NCI-H2171 treated with DMSO at 0.1 percent for 48 hours (cell line): ENCODE measurements at regions not wholly inside any gene's neighbourhood (a gene's known extent, or its start where the extent isn't known, plus 50 kb on each side); places are given as distances from the start of the nearest gene placed in this dataset.
"Not testable (repeated sequence)": the region's sequence is repeated elsewhere in the genome, so short reads cannot be mapped to it uniquely, and the experiment has no call there.

Source experiments
- DNase-seq: peaks from one replicate; lab custom pipeline; 2025; lab: John Stamatoyannopoulos, UW

DNA sequence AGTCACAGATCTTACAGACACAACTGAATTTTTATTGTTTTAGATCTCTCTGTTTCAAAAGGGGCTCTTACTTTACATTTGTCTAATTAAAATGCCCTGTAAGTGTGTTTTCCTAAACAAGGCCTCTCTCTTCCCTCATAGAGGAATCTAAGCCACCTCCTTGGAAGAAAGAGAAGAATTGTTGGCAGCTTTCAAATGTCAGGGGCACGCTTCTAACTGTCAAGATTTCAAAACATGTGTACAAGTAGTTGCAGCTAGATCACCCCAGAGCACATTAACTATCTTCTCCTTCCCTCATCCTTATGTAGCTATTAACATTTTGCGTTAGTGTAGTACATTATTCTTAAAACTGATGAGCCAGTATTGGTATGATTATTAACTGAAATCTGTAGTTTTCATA lies 266.5 kb upstream of the BOD1L1 start:
- DNase-seq = no peak

DNA sequence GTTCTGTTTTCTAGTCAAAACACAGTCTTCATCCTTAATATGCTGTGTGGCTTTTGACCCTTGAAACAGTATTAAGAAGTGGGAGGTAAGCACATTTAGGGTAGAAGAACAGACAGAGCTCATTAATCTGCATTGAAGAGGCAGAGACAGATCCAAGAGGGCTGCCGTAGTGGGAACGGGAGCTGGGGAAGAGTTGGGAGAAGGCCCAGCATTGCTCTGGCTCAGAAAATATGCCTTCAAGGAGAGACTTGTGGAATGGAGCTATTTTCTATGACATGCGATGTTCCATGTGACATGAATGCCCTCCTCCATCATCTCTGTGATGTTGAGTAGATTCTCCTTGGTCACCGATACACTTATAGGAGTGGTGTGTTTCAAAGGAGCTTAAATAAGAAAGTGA lies 273.3 kb upstream of the BOD1L1 start:
- no peak for DNase-seq

DNA sequence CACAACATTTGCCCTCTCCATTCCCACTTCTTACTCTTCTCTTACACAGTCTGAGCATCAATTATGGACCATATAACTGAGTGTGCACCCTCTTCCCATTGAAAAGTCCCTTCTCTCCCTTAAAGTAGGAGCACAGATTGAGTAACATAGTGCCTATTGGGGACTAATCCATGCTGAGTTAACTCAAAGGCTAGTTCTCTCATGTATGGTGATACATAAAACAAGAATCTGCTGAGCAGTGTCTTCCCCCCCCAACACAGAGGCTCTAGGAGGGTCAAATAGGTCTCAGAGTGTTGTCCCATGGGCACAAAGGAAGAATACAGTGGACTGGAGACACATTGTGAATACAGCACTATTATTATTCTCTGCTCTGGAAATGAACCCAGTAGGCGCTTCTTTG lies 274.6 kb upstream of the BOD1L1 start:
- DNase-seq = no peak

GRCh38 chr4:13903061-13903460 lies 275.5 kb upstream of the BOD1L1 start:
- no peak for DNase-seq

DNA sequence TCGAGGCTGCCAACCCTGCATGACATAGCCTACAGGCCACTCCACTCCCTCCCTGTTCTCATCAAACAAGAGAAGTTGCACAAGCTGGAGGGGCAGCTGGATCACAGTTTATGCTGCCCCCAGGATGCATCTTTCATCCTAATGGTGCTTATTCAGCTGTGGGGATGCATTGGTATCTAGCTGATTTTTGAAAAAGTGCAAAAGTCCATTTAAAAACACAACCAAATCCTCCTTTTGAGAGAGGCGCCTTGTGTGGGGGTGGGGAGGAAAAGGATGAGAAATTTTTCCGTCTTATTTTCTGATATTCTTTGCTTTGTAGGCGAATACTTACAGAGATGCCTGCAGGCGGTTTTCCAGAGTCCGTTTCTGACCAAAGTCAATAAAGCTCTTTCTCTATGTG lies 276.4 kb upstream of the BOD1L1 start:
- DNase-seq = no peak

DNA sequence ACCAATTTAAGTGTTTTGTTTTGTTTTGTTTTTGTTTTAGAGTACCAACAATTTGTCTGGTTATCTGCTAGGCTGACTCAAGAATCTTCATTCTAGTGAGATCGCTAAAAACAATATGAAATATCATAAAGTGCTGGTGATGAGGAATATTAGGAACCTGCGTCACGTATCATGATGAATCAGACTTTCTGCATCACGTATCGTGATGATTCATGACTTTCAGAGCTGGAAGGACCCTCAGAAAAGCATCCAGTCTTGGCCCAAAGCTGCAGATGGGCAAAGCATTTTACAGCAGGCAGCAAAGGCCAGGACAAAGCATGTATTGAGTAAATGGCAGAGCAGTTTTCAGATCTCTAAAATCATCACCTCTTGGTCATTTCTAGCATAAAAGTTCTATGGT lies 278.0 kb upstream of the BOD1L1 start:
- no peak for DNase-seq

DNA sequence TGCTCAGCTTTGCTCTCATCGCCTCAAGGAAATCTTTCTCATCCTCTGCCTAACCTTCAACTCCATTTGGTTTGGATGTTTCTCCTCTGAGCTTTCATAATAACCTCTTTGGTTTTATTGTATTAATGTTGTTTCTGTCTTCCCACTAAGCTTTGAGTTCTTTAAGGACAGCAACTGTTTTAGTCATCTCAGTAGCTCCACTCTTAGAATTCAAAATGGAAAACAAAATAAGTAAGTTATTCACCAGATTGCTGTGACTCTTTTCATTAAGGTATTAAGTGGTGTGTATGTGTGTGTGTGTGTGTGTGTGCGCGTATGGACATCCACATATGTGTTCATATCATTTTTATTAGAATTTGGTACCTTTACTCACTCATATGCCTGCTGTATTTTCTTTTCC lies 279.2 kb upstream of the BOD1L1 start:
- DNase-seq = no peak

DNA sequence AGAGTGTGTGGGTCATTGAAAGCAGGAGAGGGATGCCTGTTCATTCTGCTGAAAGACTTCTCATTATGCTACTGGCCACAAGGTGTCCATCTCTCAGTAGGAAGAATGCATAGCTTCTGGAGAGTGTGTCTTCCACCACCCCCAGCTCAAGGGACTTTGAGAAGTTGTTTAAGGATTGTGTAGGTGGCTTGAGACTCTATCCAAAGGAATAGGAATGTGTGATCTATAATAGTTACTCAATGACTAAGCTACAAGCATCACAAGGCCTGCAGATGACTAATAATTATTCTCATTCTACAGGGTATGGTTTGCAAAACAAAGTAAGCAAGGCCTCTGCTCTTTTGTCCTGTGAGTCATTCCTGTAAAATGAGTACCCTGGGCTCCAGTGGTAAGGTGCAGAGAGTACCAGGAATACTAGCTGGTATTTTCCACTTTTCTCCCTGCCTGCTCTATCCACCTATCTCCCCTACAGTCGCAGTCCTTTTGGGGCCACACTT lies 279.8 kb upstream of the BOD1L1 start:
- no peak for DNase-seq

- no peak for DNase-seq
Measured at GRCh38 chr4:13908455-13908854, 280.9 kb upstream of the BOD1L1 start.

- no peak for DNase-seq
Measured at GRCh38 chr4:13910556-13910955, 283.0 kb upstream of the BOD1L1 start.

- no peak for DNase-seq
Measured at GRCh38 chr4:13911256-13911655, 283.7 kb upstream of the BOD1L1 start.

DNA sequence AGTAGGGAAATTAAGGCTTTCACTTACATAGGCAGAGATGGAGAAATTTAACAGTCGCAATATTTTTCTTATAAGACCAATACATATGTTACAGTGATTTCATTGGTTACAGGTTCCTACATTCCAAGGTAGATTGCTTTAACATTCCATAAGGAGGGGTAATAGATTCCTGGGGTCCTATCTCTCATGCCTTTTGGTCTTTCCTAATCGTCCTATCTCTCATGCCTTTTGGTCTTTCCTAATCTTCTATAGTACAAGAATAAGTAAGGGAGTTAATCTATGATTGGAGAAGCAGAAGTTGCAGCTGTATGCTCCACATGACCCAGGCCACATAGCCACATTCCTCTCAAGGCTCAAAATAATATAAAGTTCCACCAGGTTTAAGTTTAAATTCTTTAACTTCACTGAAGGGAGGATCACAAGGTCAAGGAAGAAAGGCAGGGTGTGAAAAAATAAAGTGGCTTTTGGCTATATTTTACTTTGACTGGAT lies 285.0 kb upstream of the BOD1L1 start:
- DNase-seq = no peak

- no peak for DNase-seq
Measured at GRCh38 chr4:13912966-13913365, 285.4 kb upstream of the BOD1L1 start.

DNA sequence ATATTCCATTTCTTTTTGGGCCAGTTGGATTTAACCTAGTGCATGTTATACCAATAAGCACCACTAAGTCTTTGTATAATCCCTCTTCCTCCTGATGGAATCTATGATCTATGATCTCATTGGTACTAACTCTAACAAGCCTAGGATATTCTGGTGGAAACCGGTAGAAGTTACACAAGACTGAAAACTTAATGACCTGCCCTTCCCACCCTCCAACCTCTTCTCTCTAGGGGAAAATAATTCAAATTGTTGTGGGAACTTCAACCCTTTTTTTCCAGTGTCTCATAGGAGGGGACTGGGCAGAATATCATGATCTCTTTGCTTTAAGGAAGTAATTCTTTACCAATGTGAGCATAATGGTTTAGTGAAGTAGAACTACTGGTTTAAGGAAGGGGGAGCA lies 289.5 kb upstream of the BOD1L1 start:
- DNase-seq = no peak

DNA sequence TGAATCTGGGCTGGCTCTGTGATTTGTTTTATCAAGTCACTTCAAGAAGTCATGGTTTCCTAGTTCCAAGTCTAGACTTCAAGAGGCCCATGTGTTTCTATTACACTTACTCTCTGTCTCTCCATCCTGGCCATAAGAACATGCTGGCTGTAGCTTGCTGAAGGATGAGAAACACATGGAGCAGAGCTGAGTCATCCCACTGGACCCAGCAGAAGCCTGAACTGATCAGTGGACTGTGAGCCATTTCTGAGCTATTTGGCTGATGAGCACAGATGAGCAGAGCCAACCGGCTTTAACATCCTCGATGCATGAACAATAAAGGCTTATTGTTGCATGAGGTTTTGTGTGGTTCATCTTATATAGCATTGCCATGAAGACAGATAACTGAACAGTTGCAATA lies 290.6 kb upstream of the BOD1L1 start:
- DNase-seq = no peak

GRCh38 chr4:13918991-13919441 lies 291.5 kb upstream of the BOD1L1 start:
- no peak for DNase-seq

DNA sequence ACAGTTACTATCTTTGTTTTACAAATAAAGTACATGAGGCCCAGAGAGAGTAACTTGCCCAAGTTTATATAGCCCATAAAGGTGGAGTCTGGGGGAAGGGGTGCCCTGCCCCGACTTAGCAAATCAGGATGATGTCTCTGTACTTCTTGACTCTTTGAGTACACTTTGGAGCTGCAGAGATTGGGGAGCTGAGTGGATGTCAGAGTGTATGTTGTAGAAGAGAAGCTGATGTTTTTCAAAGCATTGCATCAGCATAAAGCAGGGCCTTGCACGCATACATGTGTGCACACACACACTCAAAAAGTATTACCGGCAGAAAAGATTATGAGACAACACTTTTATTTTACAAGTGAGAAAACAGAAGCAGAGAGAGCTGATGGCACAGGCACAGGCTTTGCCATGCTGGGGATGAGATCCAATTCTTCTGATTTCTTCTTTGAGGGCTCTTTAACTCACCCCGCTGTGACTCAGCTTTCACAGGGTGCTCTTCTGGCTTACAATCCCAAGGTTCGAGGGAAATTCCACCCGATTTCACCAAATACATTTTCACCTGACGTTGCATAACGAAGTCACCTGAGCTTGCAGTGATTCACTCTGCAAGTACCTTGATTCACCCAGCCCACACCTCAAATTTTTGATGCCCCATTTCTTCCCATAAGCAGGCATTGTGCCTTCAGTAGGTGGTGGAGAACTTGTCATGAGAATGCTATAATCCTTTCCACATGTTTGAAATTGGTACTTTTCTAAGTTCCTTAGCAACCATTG lies 292.8 kb upstream of the BOD1L1 start:
- DNase-seq = no peak

- no peak for DNase-seq
Measured at GRCh38 chr4:13920901-13921300, 293.4 kb upstream of the BOD1L1 start.

DNA sequence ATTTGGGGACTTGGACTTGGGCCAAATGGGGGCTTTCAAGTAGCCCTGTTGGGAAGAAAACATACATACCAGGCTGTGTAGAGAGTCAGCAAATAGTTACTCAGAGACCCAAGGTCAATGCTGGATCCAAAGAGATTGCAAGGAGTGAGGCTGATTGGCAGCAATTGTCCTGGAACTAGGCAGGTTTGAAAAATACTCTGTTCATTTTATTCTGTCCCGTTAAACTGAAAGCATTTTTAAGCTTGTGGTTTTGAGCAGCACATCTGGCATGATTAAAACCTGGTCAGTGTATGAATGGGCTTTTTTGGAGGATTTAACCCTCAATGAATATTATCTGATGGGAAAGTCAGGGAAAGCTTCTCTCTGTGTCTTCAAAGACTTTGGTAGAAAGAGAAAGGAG lies 294.3 kb upstream of the BOD1L1 start:
- DNase-seq = no peak

DNA sequence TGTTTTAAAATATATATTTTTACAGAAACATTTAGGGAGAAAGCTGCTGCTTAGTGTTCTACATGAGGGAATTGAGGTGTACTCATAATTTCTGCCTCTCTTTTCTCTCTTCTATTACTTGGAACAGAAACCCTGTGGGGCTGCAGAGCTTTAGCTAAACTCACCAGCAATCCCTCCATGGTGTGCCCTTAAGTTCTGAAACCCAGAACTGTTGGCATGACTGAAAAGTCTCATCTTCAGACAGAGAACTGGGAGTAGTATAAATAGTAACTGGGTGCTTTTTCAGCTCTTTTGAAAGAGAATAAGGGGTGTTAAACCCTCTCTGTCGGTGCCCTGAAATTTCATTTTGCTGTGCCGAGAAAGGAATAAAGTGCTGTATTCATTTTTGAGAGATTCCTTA lies 294.9 kb upstream of the BOD1L1 start:
- no peak for DNase-seq

DNA sequence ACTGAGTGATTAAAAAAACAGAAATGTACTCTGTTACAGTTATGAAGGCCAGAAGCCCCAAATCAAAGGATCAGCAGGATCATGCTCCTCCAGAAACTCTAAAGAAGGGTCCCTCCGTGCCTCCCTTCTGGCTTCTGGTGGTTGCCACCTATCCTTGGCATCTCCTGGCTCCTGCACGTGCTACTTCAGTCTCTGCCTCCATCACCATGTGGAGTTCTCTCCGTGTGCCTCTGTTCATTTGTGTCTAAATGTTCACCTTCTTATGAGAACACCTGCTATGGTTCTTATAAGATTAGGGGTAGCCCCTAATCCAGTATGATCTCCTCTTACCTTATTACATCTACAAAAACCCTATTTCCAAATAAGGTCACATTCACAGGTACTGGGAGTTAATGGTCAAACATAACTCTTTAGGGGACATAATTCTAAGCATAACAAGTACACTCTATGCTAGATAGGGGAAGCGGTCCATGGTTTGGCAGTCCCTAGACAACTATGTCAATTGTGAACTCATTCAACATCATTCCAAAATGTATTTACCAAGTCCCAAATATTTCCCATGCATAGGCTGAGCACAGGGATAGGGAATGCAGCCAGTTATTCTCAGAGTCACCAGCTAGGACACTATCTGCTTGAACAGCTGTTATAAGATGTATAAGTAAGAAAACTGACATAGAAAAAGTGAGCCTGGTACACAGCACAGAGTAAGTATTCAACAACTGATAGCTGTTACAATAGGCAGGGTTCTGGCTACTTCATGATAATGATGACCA lies 295.5 kb upstream of the BOD1L1 start:
- DNase-seq = no peak

GRCh38 chr4:13924900-13925299 lies 297.4 kb upstream of the BOD1L1 start:
- DNase-seq = not testable (repeated sequence)

- no peak for DNase-seq
Measured at GRCh38 chr4:13928214-13928613, 300.7 kb upstream of the BOD1L1 start.
